ENCODE measurements at regions not wholly inside any gene's neighbourhood (a gene's known extent, or its start where the extent isn't known, plus 50 kb on each side); places are given as distances from the start of the nearest gene placed in this dataset.

- TF ChIP-seq MAX (IDR thresholded peaks at IDR 0.05), result no peak
- no peak for TF ChIP-seq TAF1 (IDR thresholded peaks at IDR 0.05; ENCODE audit: low read depth)
- TF ChIP-seq NFIC (IDR thresholded peaks at IDR 0.05), result no peak
- no peak for TF ChIP-seq CEBPB (IDR thresholded peaks at IDR 0.05)
- no peak for TF ChIP-seq TCF12 (IDR thresholded peaks at IDR 0.05; ENCODE audit: low read depth)
- no peak for TF ChIP-seq YY1 (IDR thresholded peaks at IDR 0.05; ENCODE audit: low read depth)
- no peak for TF ChIP-seq FOXM1 (IDR thresholded peaks at IDR 0.05; ENCODE audit: borderline replicate concordance, low read depth)
- TF ChIP-seq EP300 (IDR thresholded peaks at IDR 0.05; ENCODE audit: borderline replicate concordance), result no peak
- no peak for TF ChIP-seq REST (IDR thresholded peaks at IDR 0.05; ENCODE audit: low read depth)
- TF ChIP-seq ZBTB7A (IDR thresholded peaks at IDR 0.05; ENCODE audit: low read depth), result no peak
- TF ChIP-seq TEAD4 (IDR thresholded peaks at IDR 0.05), result no peak
- TF ChIP-seq EGR1 (IDR thresholded peaks at IDR 0.05), result no peak
- TF ChIP-seq RAD21 (IDR thresholded peaks at IDR 0.05; ENCODE audit: low read depth), result no peak
- no peak for TF ChIP-seq USF1 (IDR thresholded peaks at IDR 0.05)
- no peak for TF ChIP-seq CREB1 (IDR thresholded peaks at IDR 0.05; ENCODE audit: low read depth)
These were observed 233.0 kb upstream of the SATB1 start for GRCh38 chr3:18657858-18658820.

GRCh38 chr3:18656866-18657265 lies 231.7 kb upstream of the SATB1 start:
- TF ChIP-seq EP300 (IDR thresholded peaks at IDR 0.05; ENCODE audit: borderline replicate concordance) (no peak), TAF1 (IDR thresholded peaks at IDR 0.05; ENCODE audit: low read depth) (no peak)

- no peak for TF ChIP-seq CEBPB (IDR thresholded peaks at IDR 0.05)
- TF ChIP-seq ZBTB7A (IDR thresholded peaks at IDR 0.05; ENCODE audit: low read depth), result no peak
- TF ChIP-seq CREB1 (IDR thresholded peaks at IDR 0.05; ENCODE audit: low read depth), result no peak
- no peak for TF ChIP-seq RAD21 (IDR thresholded peaks at IDR 0.05; ENCODE audit: low read depth)
- no peak for TF ChIP-seq EGR1 (IDR thresholded peaks at IDR 0.05)
- no peak for TF ChIP-seq NFIC (IDR thresholded peaks at IDR 0.05)
- no peak for TF ChIP-seq FOXM1 (IDR thresholded peaks at IDR 0.05; ENCODE audit: borderline replicate concordance, low read depth)
These were observed 231.3 kb upstream of the SATB1 start for GRCh38 chr3:18656410-18656809.

- TF ChIP-seq TAF1 (IDR thresholded peaks at IDR 0.05; ENCODE audit: low read depth) (no peak), RAD21 (IDR thresholded peaks at IDR 0.05; ENCODE audit: low read depth) (no peak), YY1 (IDR thresholded peaks at IDR 0.05; ENCODE audit: low read depth) (no peak), REST (IDR thresholded peaks at IDR 0.05; ENCODE audit: low read depth) (peak; percentile 45; the same call in 1 of the 2 replicates)
These were observed 230.7 kb upstream of the SATB1 start for GRCh38 chr3:18655827-18656226.

GRCh38 chr3:18652781-18653180 lies 227.6 kb upstream of the SATB1 start:
- TF ChIP-seq FOXM1 (IDR thresholded peaks at IDR 0.05; ENCODE audit: borderline replicate concordance, low read depth) (no peak), RAD21 (IDR thresholded peaks at IDR 0.05; ENCODE audit: low read depth) (no peak), NFIC (IDR thresholded peaks at IDR 0.05) (no peak), ZBTB7A (IDR thresholded peaks at IDR 0.05; ENCODE audit: low read depth) (no peak), CEBPB (IDR thresholded peaks at IDR 0.05) (no peak), REST (IDR thresholded peaks at IDR 0.05; ENCODE audit: low read depth) (no peak), MAX (IDR thresholded peaks at IDR 0.05) (no peak), EGR1 (IDR thresholded peaks at IDR 0.05) (no peak), EP300 (IDR thresholded peaks at IDR 0.05; ENCODE audit: borderline replicate concordance) (no peak), TCF12 (IDR thresholded peaks at IDR 0.05; ENCODE audit: low read depth) (no peak), USF1 (IDR thresholded peaks at IDR 0.05) (no peak), YY1 (IDR thresholded peaks at IDR 0.05; ENCODE audit: low read depth) (no peak), TEAD4 (IDR thresholded peaks at IDR 0.05) (no peak), TAF1 (IDR thresholded peaks at IDR 0.05; ENCODE audit: low read depth) (no peak), CREB1 (IDR thresholded peaks at IDR 0.05; ENCODE audit: low read depth) (no peak)

All from Ishikawa (cell line).